ENCODE measurements at regions not wholly inside any gene's neighbourhood (a gene's known extent, or its start where the extent isn't known, plus 50 kb on each side); places are given as distances from the start of the nearest gene placed in this dataset.

DNA sequence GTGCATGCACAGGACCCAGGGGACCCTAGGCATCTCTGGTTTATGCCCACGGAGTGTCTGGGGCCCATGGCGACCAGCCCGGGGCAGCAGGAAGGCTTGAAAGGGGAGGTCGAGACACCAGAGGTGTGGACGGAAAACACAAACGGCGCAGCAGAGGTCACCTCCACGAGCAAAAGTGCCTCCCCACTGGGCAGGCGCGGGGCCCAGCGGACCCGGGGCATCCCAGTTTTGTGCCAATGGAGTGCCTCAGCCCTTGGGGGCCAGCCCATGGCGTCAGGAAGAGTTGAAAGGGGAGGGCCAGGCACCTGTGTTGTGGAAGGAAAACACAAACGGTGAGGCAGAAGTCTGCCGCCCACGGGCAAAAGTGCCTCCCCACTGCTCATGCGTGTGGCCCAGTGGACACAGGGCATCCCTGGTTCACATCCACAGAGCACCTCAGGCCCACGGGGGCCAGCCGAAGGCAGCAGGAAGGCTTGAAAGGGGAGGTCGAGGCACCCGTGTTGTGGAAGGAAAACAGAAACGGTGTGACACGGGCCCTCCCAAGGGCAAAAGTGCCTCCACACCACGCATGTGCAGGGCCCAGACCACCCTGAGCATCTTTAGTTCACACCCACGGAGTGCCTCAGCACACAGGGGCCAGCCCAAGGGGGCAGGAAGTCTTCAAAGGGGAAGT, 378.8 kb downstream of the ALG10 start:
- intact Hi-C loops (cut with DNase I) = no loop called here
- Histone ChIP-seq H3K9me3 (no peaks in the 10 kb centered on the region), H3K36me3 (no peaks in the 10 kb centered on the region), H3K27me3 (no peaks in the 10 kb centered on the region), H3K4me3 (no peak overlapping the region), H3K4me1 (no peaks in the 10 kb centered on the region), H3K27ac (no peak overlapping the region)
- TF ChIP-seq, protein P1, sequence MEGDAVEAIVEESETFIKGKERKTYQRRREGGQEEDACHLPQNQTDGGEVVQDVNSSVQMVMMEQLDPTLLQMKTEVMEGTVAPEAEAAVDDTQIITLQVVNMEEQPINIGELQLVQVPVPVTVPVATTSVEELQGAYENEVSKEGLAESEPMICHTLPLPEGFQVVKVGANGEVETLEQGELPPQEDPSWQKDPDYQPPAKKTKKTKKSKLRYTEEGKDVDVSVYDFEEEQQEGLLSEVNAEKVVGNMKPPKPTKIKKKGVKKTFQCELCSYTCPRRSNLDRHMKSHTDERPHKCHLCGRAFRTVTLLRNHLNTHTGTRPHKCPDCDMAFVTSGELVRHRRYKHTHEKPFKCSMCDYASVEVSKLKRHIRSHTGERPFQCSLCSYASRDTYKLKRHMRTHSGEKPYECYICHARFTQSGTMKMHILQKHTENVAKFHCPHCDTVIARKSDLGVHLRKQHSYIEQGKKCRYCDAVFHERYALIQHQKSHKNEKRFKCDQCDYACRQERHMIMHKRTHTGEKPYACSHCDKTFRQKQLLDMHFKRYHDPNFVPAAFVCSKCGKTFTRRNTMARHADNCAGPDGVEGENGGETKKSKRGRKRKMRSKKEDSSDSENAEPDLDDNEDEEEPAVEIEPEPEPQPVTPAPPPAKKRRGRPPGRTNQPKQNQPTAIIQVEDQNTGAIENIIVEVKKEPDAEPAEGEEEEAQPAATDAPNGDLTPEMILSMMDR (IDR thresholded peaks at IDR 0.05) = no peak
- TF ChIP-seq POLR2A (IDR thresholded peaks at IDR 0.05) = no peak
- peak; percentile 11 to 41 (median 19) for DNase-seq
- 49% methylated on average over 19 of the region's 25 CpGs for WGBS (ENCODE audit: insufficient coverage, low coverage, low lambda C conversion rate, missing lambda C conversion rate)
- no peak for ATAC-seq

DNA sequence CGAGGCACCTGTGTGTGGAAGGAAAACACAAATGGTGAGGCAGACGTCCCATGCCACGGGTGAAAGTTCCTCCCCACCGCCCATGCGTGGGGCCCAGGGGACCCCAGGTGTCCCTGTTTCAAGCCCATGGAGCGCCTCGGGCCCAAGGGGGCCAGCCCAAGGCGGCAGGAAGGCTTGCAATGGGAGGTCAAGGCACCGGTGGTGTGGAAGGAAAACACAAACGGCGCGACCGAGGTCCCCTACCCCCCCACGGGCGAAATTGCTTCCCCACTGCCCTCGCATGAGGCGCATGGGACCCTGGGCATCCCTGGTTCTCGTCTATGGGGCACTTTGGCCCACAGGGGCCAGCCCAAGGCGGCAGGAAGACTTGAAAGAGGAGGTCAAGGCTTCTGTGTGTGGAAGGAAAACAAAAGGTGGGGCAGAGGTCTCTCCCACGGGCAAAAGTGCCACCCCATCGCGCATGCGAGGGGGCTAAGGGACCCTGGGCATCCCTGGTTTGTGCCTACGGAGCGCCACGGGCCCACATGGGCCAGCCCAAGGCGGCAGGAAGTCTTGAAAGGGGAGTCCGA, 379.4 kb downstream of the ALG10 start:
- ATAC-seq = no peak
- Histone ChIP-seq H3K9me3 (no peaks in the 10 kb centered on the region), H3K4me3 (no peak overlapping the region), H3K4me1 (no peaks in the 10 kb centered on the region), H3K36me3 (no peaks in the 10 kb centered on the region), H3K27me3 (no peaks in the 10 kb centered on the region), H3K27ac (no peak overlapping the region)
- intact Hi-C loops (cut with DNase I) = no loop called here
- WGBS (ENCODE audit: insufficient coverage, low coverage, low lambda C conversion rate, missing lambda C conversion rate) = 35% methylated on average over 23 of the region's 28 CpGs
- TF ChIP-seq, protein P1 (IDR thresholded peaks at IDR 0.05) = no peak
- TF ChIP-seq POLR2A (IDR thresholded peaks at IDR 0.05) = no peak
- peak; percentile 10 to 35 (median 29) for DNase-seq

DNA sequence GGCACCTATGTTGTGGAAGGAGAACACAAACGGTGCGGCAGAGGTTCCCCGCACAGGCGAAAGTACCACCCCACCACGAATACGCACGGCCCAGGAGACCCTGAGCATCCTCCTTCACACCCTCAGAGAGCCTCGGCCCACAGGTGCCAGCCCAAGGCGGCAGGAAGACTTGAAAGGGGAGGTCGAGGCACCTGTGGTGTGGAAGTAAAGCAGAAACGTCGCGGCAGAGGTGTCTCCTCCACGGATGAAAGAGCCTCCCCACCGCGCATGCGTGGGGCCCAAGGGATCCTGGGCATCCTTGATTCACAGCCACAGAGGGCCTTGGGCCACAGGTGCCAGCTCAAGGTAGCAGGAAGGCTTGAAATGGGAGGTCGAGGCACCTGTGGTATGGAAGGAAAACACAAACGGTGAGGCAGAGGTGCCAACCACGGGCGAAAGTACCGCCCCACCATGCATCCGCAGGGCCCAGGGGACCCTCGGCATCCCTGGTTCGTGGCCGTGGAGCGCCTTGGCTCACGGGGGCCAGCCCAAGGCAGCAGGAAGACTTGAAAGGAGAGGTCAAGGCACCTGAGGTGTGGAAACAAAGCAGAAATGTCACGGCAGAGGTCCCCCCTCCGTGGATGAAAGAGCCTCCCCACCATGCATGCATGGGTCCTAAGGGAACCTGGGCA, 380.1 kb downstream of the ALG10 start:
- 58% methylated on average over 12 of the region's 30 CpGs for WGBS (ENCODE audit: insufficient coverage, low coverage, low lambda C conversion rate, missing lambda C conversion rate)
- intact Hi-C loops (cut with DNase I) = no loop called here
- no peak for TF ChIP-seq POLR2A (IDR thresholded peaks at IDR 0.05)
- TF ChIP-seq, protein P1 (IDR thresholded peaks at IDR 0.05) = no peak
- no peaks in the 10 kb centered on the region for H3K27me3 ChIP-seq
- H3K4me3 ChIP-seq = no peak overlapping the region
- peaks cover 0 to 5% (median 0%) of the 10 kb centered on the region in 4 donors for H3K9me3 ChIP-seq
- no peaks in the 10 kb centered on the region for H3K4me1 ChIP-seq
- peak; percentile 5 to 42 (median 31) for DNase-seq
- H3K36me3 ChIP-seq = no peaks in the 10 kb centered on the region
- ATAC-seq = no peak
- H3K27ac ChIP-seq = no peak overlapping the region

DNA sequence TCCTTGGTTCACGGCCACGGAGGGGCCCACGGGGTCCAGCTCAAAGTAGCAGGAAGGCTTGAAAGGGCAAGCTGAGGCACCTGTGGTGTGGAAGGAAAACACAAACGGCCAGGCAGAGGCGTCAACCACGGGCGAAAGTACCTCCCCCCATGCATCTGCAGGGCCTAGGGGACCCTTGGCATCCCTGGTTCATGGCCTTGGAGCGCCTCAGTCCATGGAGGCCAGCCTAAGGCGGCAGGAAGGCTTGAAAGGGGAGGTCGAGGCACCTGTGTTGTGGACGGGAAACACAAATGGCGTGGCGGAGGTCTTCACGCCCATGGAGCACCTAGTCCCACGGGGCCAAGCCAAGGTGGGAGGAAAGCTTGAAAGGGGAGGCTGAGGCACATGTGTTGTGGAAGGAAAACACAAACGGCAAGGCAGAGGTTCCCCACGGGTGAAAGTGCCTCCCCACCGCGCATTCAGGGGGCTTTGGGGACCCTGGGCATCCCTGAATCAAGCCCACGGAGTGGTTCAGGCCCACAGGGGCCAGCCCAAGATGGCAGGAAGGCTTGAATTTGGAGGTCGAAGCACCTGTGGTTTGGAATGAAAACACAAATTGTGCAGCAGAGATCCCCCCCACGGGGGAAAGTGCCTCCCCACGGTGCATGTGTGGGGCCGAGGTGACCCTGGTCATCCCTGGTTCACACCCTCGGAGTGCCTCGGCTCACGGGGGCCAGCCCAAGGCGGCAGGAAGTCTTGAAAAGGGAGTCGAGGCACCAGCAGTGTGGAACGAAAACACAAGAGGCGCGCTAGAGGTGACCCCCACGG, 380.8 kb downstream of the ALG10 start:
- Histone ChIP-seq H3K27ac (no peak overlapping the region), H3K4me3 (no peak overlapping the region), H3K9me3 (peaks cover 0 to 12% (median 0%) of the 10 kb centered on the region in 4 donors), H3K36me3 (no peaks in the 10 kb centered on the region), H3K27me3 (no peaks in the 10 kb centered on the region), H3K4me1 (no peaks in the 10 kb centered on the region)
- TF ChIP-seq, protein P1 (IDR thresholded peaks at IDR 0.05) = no peak
- no peak for TF ChIP-seq POLR2A (IDR thresholded peaks at IDR 0.05)
- ATAC-seq = no peak
- 65% methylated on average over 17 of the region's 33 CpGs for WGBS (ENCODE audit: insufficient coverage, low coverage, low lambda C conversion rate, missing lambda C conversion rate)
- intact Hi-C loops (cut with DNase I) = no loop called here
- DNase-seq = peak; percentile 12 to 38 (median 32)
